Karpas-422 (cell line): ENCODE measurements at regions not wholly inside any gene's neighbourhood (a gene's known extent, or its start where the extent isn't known, plus 50 kb on each side); places are given as distances from the start of the nearest gene placed in this dataset.
A peak's percentile ranks its signal among the peaks of the same experiment; 100 is the strongest.

Experiments
- DNase-seq: peaks from one replicate; pipeline ENCODE4 v3.0.0-alpha.2; 2015
- H2AFZ ChIP-seq: fragments of 200-600 bp; sonication (generic); 2 replicates; pipeline ENCODE4 v1.6.1; 2014; ENCODE audit warnings: antibody characterized with exemption, low read length, mixed read lengths
- H3K27ac ChIP-seq: fragments of 200-600 bp; sonication (generic); 2 replicates; pipeline ENCODE4 v1.5.1; 2014; ENCODE audit warnings: mild to moderate bottlenecking, low read length, moderate library complexity
- H3K27me3 ChIP-seq: fragments of 200-600 bp; sonication (generic); 2 replicates; pipeline ENCODE4 v1.6.1; 2014; ENCODE audit warnings: low read length, mixed read lengths
- H3K36me3 ChIP-seq: fragments of 200-600 bp; sonication (generic); 2 replicates; pipeline ENCODE4 v1.6.1; 2014; ENCODE audit warnings: low read length, mixed read lengths; ENCODE audit not compliant: insufficient read depth
- H3K4me1 ChIP-seq: fragments of 200-600 bp; sonication (generic); 2 replicates; pipeline ENCODE4 v1.6.1; 2014; ENCODE audit warnings: mild to moderate bottlenecking, low read length, mixed read lengths
- H3K4me2 ChIP-seq: fragments of 200-600 bp; sonication (generic); 2 replicates; pipeline ENCODE4 v1.6.1; 2014; ENCODE audit warnings: low read length, low read depth, mild to moderate bottlenecking; ENCODE audit not compliant: poor library complexity, severe bottlenecking
- H3K4me3 ChIP-seq: fragments of 200-600 bp; sonication (generic); 2 replicates; pipeline ENCODE4 v1.5.1; 2014; ENCODE audit warnings: mild to moderate bottlenecking, antibody characterized with exemption, low read length, mixed read lengths
- H3K79me2 ChIP-seq: fragments of 200-600 bp; sonication (generic); 2 replicates; pipeline ENCODE4 v1.6.1; 2014; ENCODE audit warnings: mild to moderate bottlenecking, low read length, mixed read lengths
- H3K9ac ChIP-seq: fragments of 200-600 bp; sonication (generic); 2 replicates; pipeline ENCODE4 v1.6.0; 2014; ENCODE audit warnings: low read length
- H3K9me2 ChIP-seq: fragments of 200-600 bp; sonication (generic), shearing (Covaris generic); replicated peaks from 2 replicates; pipeline ENCODE4 v1.6.0; 2014; ENCODE audit warnings: mild to moderate bottlenecking, low read length, moderate library complexity; ENCODE audit not compliant: insufficient read depth
- H3K9me3 ChIP-seq: fragments of 300-700, 200-600 bp; sonication (generic); 2 replicates; pipeline ENCODE4 v1.6.1; 2014; ENCODE audit warnings: low read length, mixed read lengths
- H4K20me1 ChIP-seq: fragments of 200-600 bp; sonication (generic); 2 replicates; pipeline ENCODE4 v1.6.1; 2014; ENCODE audit warnings: mild to moderate bottlenecking, antibody characterized with exemption, low read length, low read depth; ENCODE audit not compliant: insufficient read depth

DNA sequence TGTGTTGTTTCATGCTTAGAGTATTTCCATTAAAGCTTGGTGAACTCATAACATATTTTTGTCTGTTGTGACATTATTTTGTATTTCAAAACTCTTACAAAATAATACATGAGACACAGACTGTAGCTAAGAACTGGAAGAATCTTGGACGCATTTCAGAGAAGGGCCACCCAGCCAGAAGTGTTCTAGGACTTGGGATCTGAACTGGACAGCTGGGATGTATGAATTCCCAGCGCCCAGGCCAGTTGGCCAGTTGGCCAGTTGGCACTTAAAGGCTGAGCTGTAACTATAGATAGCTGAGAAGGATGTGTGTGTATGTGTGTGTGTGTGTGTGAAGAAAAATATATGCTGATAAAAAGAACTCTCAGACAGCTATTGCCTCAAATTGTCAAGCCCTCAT is 193.4 kb upstream of the GPR101 start:
- Histone ChIP-seq H4K20me1 (no peaks in the 10 kb centered on the region), H3K9me2 (no peaks in the 10 kb centered on the region), H3K9ac (no peak overlapping the region), H3K9me3 (no peaks in the 10 kb centered on the region), H3K4me2 (no peak overlapping the region), H3K79me2 (no peaks in the 10 kb centered on the region), H3K27ac (no peak overlapping the region), H3K4me1 (0 out of 2 replicates have a peak, but pooled peaks cover 4% of the 10 kb centered on the region), H3K36me3 (no peaks in the 10 kb centered on the region), H3K27me3 (no peaks in the 10 kb centered on the region), H3K4me3 (no peak overlapping the region), H2AFZ (no peak overlapping the region)
- DNase-seq = no peak

- Histone ChIP-seq H3K9me2 (no peaks in the 10 kb centered on the region), H3K9me3 (no peaks in the 10 kb centered on the region), H3K27ac (no peak overlapping the region), H4K20me1 (no peaks in the 10 kb centered on the region), H3K4me2 (no peak overlapping the region), H3K9ac (no peak overlapping the region), H3K4me1 (no peaks in the 10 kb centered on the region), H3K79me2 (no peaks in the 10 kb centered on the region), H3K4me3 (no peak overlapping the region), H3K27me3 (no peaks in the 10 kb centered on the region), H2AFZ (no peak overlapping the region), H3K36me3 (no peaks in the 10 kb centered on the region)
- DNase-seq = no peak
Observed at GRCh38 chrX:137215467-137215866, 181.7 kb upstream of the GPR101 start.

DNA sequence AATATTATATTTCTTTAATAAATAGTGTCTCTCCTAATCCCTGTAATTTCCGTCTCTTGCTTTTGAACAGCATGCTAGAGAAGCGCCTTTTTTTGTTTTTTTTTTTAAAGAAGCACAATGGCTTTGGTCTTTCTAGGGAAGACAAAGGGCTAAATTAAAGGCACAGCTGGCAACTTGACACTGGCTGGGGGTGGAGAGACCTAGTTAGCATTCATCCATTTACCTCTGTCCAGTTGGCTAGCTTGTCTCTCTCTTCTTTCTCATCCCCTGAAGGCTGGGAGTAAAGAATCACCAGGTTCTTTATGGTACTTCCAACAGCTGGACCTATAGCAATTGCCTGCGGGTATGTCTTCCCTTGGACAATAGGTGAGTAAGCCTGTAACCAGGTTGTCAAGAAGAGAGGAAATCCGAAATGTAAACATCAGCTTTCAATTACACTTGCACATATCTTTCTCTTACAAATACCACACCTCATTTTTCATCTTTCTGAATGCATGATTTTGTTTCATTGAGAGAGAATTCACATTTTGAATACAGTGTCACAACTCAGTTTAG is 178.4 kb upstream of the GPR101 start:
- Histone ChIP-seq H3K4me2 (no peak overlapping the region), H3K9ac (no peak overlapping the region), H3K27me3 (no peaks in the 10 kb centered on the region), H3K9me2 (no peaks in the 10 kb centered on the region), H3K36me3 (no peaks in the 10 kb centered on the region), H3K4me1 (no peaks in the 10 kb centered on the region), H3K9me3 (no peaks in the 10 kb centered on the region), H3K4me3 (no peak overlapping the region), H3K79me2 (no peaks in the 10 kb centered on the region), H4K20me1 (no peaks in the 10 kb centered on the region), H2AFZ (no peak overlapping the region), H3K27ac (no peak overlapping the region)
- DNase-seq = no peak

DNA sequence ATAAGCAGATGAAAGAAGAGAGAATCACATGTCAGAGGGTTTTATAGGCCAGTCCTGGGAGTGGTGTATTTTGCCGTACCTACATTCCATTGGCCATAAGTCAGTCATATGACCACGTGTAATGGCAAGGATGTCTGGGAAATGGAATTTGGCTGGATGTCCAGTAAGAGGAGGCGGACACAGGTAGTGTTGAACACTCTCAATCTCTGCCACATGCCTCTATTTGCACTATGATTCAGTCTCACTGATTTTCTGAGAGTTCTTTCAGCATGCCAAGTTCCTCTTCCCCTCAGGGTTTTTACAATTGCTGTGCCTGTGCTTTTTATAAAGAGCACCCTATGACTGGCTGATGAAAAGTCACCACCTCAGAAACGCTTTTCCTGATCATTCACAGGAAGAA is 164.2 kb upstream of the GPR101 start:
- Histone ChIP-seq H3K36me3 (no peaks in the 10 kb centered on the region), H3K27ac (no peak overlapping the region), H3K4me1 (no peaks in the 10 kb centered on the region), H3K27me3 (no peaks in the 10 kb centered on the region), H3K4me2 (no peak overlapping the region), H3K79me2 (no peaks in the 10 kb centered on the region), H3K9ac (no peak overlapping the region), H4K20me1 (no peaks in the 10 kb centered on the region), H3K9me2 (no peaks in the 10 kb centered on the region), H3K4me3 (no peak overlapping the region), H2AFZ (no peak overlapping the region), H3K9me3 (no peaks in the 10 kb centered on the region)
- DNase-seq = no peak

DNA sequence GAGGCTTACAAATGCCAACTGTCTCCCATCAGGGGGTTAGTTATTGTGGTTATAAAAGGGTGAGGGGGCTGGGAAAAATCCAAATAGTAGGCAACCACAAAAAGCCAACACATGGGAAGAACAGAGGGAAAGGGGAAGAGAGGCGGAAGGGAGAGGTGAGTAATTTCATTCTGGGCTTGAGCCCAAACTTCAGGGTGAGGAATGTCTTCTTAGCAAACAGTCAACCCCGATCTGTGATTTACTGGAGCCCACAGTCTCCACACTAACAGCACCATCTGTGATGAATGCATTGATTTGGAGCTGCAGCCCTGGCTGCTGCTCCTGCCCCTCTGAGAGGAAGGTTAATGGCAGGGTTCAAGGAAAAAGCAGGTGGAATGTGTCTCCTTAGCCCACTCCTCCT is 162.2 kb upstream of the GPR101 start:
- Histone ChIP-seq H3K27ac (no peak overlapping the region), H3K4me3 (no peak overlapping the region), H3K36me3 (no peaks in the 10 kb centered on the region), H4K20me1 (no peaks in the 10 kb centered on the region), H2AFZ (no peak overlapping the region), H3K27me3 (no peaks in the 10 kb centered on the region), H3K79me2 (no peaks in the 10 kb centered on the region), H3K9me2 (no peaks in the 10 kb centered on the region), H3K9me3 (no peaks in the 10 kb centered on the region), H3K4me1 (no peaks in the 10 kb centered on the region), H3K9ac (no peak overlapping the region), H3K4me2 (no peak overlapping the region)
- no peak for DNase-seq

- no peak overlapping the region for H3K4me3 ChIP-seq
Observed at GRCh38 chrX:137195296-137195695, 161.5 kb upstream of the GPR101 start.

DNA sequence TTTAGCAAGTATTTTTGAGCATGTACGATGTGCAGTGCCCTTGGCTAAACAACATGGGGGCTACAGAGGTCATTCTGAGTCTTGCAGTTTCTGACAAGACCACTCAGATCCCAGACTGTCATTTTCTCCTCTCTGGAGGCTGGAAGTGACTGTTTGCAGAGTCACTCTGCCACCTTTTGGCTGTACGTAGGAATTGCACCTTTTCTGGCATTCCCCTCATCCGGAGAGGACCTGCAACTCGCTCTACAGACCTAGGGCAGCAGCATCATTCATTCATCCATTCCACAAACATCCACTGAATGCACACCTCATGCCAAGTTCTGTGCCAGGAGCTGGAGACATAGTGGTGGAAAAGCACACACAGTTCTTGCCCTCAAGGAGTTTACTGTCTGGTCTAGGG is 160.4 kb upstream of the GPR101 start:
- Histone ChIP-seq H3K4me1 (no peaks in the 10 kb centered on the region), H3K27me3 (no peaks in the 10 kb centered on the region), H3K9me2 (no peaks in the 10 kb centered on the region), H2AFZ (no peak overlapping the region), H3K9ac (no peak overlapping the region), H3K9me3 (no peaks in the 10 kb centered on the region), H3K79me2 (no peaks in the 10 kb centered on the region), H3K27ac (no peak overlapping the region), H3K36me3 (no peaks in the 10 kb centered on the region), H3K4me2 (no peak overlapping the region), H3K4me3 (no peak overlapping the region), H4K20me1 (no peaks in the 10 kb centered on the region)
- peak; percentile 76 for DNase-seq

More at GRCh38 chrX:137195296-137195695, 161.5 kb upstream of the GPR101 start:
- no peak for DNase-seq
- no peak overlapping the region for H3K4me2 ChIP-seq
- H3K27me3 ChIP-seq = no peaks in the 10 kb centered on the region
- no peaks in the 10 kb centered on the region for H3K36me3 ChIP-seq
- no peaks in the 10 kb centered on the region for H3K9me3 ChIP-seq
- H3K9ac ChIP-seq = no peak overlapping the region
- no peaks in the 10 kb centered on the region for H4K20me1 ChIP-seq
- H2AFZ ChIP-seq = no peak overlapping the region
- H3K27ac ChIP-seq = no peak overlapping the region
- H3K79me2 ChIP-seq = no peaks in the 10 kb centered on the region
- H3K4me1 ChIP-seq = no peaks in the 10 kb centered on the region
- no peaks in the 10 kb centered on the region for H3K9me2 ChIP-seq

- no peak overlapping the region for H3K4me3 ChIP-seq
- H3K36me3 ChIP-seq = no peaks in the 10 kb centered on the region
- H3K9me3 ChIP-seq = no peaks in the 10 kb centered on the region
- no peaks in the 10 kb centered on the region for H3K9me2 ChIP-seq
- H3K27me3 ChIP-seq = no peaks in the 10 kb centered on the region
- no peaks in the 10 kb centered on the region for H3K79me2 ChIP-seq
- no peak overlapping the region for H3K4me2 ChIP-seq
- H3K27ac ChIP-seq = no peak overlapping the region
- no peaks in the 10 kb centered on the region for H3K4me1 ChIP-seq
- no peak overlapping the region for H3K9ac ChIP-seq
- no peak for DNase-seq
- H2AFZ ChIP-seq = no peak overlapping the region
- H4K20me1 ChIP-seq = no peaks in the 10 kb centered on the region
Observed at GRCh38 chrX:137187540-137187939, 153.7 kb upstream of the GPR101 start.

DNA sequence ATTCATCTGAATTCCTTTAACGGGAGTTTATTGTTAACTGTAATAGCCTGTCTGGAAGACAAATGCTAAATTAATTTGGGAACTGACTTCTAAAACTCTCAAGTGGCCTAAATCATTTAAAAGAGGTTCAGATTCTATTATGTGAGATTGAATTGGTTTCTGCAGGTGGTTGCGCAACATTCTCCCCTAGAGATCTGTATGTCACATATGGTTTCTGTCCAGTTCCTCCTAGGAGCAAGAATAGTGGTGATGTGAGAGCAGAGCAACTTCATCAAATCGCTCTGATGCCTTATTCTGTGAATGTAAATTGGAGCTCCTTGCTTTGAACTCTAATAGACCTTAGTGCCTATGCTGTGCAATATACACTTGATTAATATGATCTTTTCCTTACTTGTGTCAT is 144.6 kb upstream of the GPR101 start:
- Histone ChIP-seq H3K4me1 (no peaks in the 10 kb centered on the region), H3K36me3 (no peaks in the 10 kb centered on the region), H3K27ac (no peak overlapping the region), H3K9ac (no peak overlapping the region), H3K27me3 (no peaks in the 10 kb centered on the region), H3K79me2 (no peaks in the 10 kb centered on the region), H3K4me3 (no peak overlapping the region), H3K9me2 (no peaks in the 10 kb centered on the region), H3K4me2 (no peak overlapping the region), H4K20me1 (no peaks in the 10 kb centered on the region), H3K9me3 (no peaks in the 10 kb centered on the region), H2AFZ (no peak overlapping the region)
- DNase-seq = no peak
